Stimulated activated CD8-positive, alpha-beta memory T cell treated with anti-CD3 and anti-CD28 coated beads, Interleukin-7, amount 100 ng/mL, for 1 hour (primary cell): ENCODE measurements at regions not wholly inside any gene's neighbourhood (a gene's known extent, or its start where the extent isn't known, plus 50 kb on each side); places are given as distances from the start of the nearest gene placed in this dataset.

Source experiments
- DNase-seq, 2 donors: peaks; one replicate each; pipeline ENCODE4 v3.0.0-alpha.2; 2020; ENCODE audit warnings: low read depth in 2 of 2

- no peak for DNase-seq
These were observed 128.1 kb upstream of the JUN start for GRCh38 chr1:58911841-58912499.

- DNase-seq, result no peak
These were observed 131.1 kb upstream of the JUN start for GRCh38 chr1:58914925-58915324.

GRCh38 chr1:58917436-58917835 is 133.6 kb upstream of the JUN start:
- no peak for DNase-seq

- no peak for DNase-seq
These were observed 135.5 kb upstream of the JUN start for GRCh38 chr1:58919226-58919958.

GRCh38 chr1:58919959-58920321 is 136.1 kb upstream of the JUN start:
- no peak for DNase-seq

- no peak for DNase-seq
These were observed 137.5 kb upstream of the JUN start for GRCh38 chr1:58921342-58921741.

GRCh38 chr1:58921751-58922150 is 137.9 kb upstream of the JUN start:
- DNase-seq, result no peak

GRCh38 chr1:58922302-58923089 is 138.6 kb upstream of the JUN start:
- DNase-seq, result no peak

- no peak for DNase-seq
These were observed 139.2 kb upstream of the JUN start for GRCh38 chr1:58923090-58923470.

GRCh38 chr1:58924016-58924565 is 140.2 kb upstream of the JUN start:
- no peak for DNase-seq

GRCh38 chr1:58924821-58925220 is 141.0 kb upstream of the JUN start:
- DNase-seq, result no peak

- DNase-seq, result no peak
These were observed 141.4 kb upstream of the JUN start for GRCh38 chr1:58925247-58925646.

- no peak for DNase-seq
These were observed 142.3 kb upstream of the JUN start for GRCh38 chr1:58926152-58926551.

- no peak for DNase-seq
These were observed 143.3 kb upstream of the JUN start for GRCh38 chr1:58927041-58927721.

- no peak for DNase-seq
These were observed 143.9 kb upstream of the JUN start for GRCh38 chr1:58927722-58928085.

- DNase-seq, result no peak
These were observed 144.7 kb upstream of the JUN start for GRCh38 chr1:58928514-58928913.

- DNase-seq, result peak in 1 of 2 donors; percentile 59
These were observed 146.0 kb upstream of the JUN start for GRCh38 chr1:58929671-58930325.

- no peak for DNase-seq
These were observed 147.2 kb upstream of the JUN start for GRCh38 chr1:58931024-58931423.

GRCh38 chr1:58931756-58932155 is 147.9 kb upstream of the JUN start:
- no peak for DNase-seq

- no peak for DNase-seq
These were observed 149.2 kb upstream of the JUN start for GRCh38 chr1:58932859-58933598.

- DNase-seq, result no peak
These were observed 149.7 kb upstream of the JUN start for GRCh38 chr1:58933599-58933926.
